NCI-H748 (cell line): ENCODE measurements at regions not wholly inside any gene's neighbourhood (a gene's known extent, or its start where the extent isn't known, plus 50 kb on each side); places are given as distances from the start of the nearest gene placed in this dataset.
A peak's percentile ranks its signal among the peaks of the same experiment; 100 is the strongest.
"Not testable (repeated sequence)": the region's sequence is repeated elsewhere in the genome, so short reads cannot be mapped to it uniquely, and the experiment has no call there.

ENCODE experiments used
- DNase-seq: peaks from one replicate; lab custom pipeline; 2025; ENCODE audit not compliant: unreplicated experiment; lab: John Stamatoyannopoulos, UW

DNA sequence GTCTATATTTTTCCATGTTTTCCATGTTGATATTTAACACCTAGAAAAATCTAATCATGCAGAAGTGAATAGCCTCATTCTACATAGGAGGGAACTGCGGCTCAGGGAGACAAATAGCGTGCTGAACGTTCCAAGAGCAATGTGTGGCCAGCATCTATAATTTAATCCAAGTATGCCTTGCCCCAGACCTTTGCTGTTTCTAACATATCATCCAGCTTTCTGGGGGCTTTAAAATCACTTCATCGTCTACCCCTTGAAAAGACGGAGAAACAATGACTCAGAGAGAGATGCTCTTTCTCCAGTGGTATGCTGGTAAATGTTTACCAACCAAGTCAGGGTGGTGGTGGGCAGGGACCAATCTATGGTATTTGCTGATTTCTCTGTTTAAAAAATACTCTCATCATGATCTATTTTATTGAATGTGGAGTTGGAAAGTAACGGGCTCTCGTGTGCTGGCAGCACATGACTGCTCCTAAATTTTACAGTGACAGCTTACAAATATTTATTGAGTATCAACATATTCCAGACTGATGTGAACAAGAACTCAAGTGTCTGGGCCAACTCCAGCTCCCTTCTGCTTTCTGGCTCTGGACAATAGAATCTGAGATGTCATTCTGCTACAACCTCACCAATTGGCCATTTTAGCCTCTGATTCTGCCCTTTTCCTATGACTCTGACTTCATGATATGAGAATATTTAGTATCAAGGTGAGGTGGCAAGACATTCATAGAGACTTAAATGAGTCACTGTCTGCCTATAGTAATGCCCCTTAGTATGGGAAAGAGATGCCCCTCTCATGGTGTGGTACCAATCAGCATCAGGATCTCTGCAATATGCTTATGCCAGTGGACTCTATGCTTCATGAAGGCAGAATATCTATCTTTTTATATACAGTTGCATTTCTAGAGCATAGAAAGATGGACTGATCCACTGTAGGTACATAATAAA is 407.4 kb upstream of the TNC start:
- no peak for DNase-seq

GRCh38 chr9:115531410-115532125 is 413.6 kb upstream of the TNC start:
- no peak for DNase-seq

- DNase-seq = no peak
Observed at GRCh38 chr9:115533511-115533910, 415.6 kb upstream of the TNC start.

DNA sequence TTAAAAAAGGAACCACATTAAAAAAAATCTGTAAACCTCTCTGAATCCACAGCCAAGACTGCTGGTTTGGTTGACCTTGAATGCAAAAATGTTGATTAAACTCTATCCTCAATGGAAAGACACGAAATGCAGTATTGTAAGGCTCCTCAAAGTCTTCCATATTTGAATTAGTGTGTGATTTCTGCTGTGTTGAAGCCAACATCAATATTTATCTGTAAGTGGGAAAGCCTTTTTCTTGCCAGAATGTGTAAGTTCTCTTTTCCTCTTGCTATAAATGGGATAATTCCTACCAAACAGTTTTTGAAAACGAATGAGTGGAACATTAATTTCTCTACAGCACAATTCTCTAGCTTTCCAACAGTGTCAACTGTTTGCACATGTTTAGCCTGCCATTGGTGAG is 422.1 kb upstream of the TNC start:
- DNase-seq = no peak

DNA sequence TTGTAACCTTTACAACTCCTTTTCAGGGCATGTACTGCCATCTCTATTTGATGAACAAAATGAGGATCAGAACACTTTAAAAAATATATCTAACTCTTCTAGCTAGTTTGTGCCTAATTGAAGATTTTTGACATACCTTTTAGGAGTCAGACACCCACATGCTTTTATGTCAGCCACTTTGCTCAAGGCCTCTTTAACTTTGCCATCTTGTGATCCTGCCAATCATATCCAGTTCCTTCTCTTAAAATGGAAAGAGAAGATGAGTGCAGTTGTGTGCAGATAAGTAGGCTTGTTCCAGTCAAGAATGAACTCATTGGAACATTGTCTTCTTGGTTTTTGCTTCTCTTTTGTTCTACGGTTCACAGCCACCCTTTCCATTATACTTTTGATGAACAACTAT is 425.6 kb upstream of the TNC start:
- DNase-seq = no peak

DNA sequence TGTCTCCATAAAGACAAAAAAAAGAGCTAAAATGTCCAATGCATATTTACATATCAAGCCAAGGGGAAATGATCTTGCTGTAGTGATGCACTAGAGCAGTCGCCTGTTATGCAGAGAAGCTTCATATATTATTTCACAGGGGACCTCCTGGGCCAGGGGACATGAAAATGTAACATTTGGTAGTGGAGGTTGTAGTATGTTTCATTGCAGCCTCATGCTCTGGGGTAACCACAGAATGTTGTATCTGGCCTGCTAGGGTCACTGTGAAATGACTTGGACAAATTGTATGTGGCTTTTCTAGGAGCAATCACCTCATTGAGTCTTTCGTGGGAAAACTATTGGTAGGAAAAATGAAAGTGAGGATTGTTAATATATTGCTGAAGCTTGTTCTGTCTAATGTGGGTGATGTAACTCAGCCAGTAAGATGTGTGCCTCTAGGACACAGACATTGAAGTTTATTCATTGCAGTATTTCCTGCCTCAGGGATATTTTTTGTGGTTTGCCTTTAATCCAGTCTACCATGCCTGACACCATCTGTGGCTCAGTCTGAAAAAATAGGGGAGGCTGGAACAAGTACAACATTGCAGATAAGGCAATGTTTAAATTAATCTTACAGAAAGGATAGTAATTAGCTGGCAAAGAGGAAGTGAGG is 430.8 kb upstream of the TNC start:
- DNase-seq = no peak

GRCh38 chr9:115551396-115551795 is 433.4 kb upstream of the TNC start:
- no peak for DNase-seq

DNA sequence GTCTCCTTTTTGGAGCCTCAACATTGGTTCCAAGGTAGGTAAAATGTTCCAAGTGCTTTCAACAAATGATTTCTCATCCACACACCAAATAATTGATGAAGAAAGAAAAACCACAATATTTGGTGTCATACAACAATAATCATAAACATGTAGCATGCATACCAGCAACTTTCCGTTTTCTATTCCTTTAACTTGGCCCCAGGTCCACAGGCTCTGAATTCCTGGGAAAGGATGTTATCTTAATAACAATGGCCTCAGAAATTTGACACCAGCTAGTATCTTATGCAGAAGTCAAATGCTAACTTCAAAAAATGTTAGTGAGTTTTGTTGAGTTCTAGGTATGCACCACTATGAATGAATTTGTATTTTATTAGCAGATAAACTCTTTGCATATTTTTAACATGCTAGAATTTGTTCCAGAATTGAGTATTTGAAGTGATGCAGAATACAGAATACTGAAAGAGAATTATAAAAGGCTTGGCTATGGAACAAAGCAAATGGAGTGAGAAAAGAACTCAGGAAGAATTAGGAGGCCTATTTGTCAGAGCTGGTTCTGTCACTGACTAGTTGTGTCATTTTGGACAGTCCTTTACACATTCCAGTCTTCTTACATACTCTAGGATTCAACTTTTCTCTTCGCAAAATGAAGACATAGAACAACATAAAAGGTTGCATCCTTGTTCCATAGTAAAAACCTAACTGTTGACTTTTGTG is 435.3 kb upstream of the TNC start:
- DNase-seq = no peak

DNA sequence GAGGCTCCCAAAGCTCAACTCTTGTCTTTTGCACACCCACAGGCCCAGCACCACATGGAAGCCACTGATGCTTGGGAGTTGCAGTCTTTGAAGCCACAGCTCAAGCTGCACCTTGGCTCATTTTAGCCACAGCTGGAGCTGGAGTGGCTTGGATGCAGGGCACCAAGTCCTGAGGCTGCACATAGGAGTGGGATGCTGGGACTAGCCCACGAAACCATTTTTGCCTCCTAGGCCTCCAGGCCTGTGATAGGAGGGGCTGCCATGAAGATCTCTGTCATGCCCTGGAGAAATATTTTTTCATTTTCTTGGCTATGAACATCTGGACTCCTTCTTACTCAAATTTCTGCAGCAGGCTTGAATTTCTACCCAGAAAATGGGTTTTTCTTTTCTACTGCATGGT is 438.5 kb upstream of the TNC start:
- DNase-seq = no peak

DNA sequence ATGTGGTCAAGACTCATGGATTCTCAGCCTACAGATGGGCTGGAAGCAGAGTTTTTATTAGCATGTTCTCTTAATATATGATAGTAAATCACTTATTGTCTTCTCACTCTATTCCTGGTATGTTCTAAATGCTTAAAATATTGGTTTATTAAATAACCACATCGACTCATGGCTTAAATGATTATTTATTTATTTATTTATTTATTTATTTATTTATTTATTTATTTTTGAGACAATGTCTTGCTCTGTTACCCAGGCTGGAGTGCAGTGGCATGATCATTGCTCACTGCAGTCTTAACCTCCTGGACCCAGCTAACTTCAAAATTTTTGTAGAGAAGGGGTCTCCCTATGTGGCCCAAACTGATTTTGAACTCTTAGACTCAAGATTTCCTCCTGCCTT is 457.2 kb upstream of the TNC start:
- DNase-seq = no peak

GRCh38 chr9:115585458-115585857 is 467.5 kb upstream of the TNC start:
- DNase-seq = not testable (repeated sequence)

DNA sequence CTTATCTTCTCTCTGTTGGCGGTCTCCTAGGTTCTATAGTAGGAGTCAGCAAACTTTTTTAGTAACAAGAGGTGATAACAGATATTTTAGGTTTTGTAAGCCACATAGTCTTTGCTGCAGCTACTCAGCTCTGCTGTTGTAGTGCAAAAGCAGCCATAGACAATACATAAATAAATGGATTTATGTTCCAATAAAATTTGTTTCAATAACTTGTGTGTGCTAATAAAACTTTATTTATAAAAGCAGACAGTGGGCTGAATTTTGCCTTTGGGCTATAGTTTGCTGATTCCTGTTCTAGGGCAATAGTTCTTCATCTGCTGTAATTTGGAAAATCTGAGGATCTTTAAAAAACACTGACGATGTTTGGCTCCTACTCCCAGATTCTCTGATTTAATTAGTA is 469.4 kb upstream of the TNC start:
- DNase-seq = no peak

- DNase-seq = no peak
Observed at GRCh38 chr9:115590011-115590410, 472.1 kb upstream of the TNC start.

DNA sequence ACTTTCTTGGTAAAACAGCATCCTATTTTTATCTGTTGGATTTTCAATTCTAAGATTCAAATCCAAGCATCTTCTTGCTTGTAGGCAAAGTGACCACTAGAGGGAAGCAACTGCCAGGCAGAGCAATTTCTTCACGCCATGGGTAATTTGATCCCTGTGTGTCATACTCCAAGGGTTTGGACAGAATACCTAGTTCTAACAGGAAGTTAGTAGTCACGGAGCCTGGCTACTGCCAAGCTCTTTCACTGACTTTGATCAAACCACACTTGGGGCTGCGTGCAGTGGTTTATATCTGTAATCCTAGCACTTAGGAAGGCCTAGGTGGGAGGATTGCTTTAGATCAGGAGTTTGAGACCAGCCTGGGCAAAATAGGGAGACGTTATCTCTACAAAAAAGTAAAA is 473.6 kb upstream of the TNC start:
- peak; percentile 93 for DNase-seq

GRCh38 chr9:115593587-115594091 is 475.7 kb upstream of the TNC start:
- DNase-seq = peak; percentile 52

GRCh38 chr9:115594557-115594956 is 476.6 kb upstream of the TNC start:
- no peak for DNase-seq

DNA sequence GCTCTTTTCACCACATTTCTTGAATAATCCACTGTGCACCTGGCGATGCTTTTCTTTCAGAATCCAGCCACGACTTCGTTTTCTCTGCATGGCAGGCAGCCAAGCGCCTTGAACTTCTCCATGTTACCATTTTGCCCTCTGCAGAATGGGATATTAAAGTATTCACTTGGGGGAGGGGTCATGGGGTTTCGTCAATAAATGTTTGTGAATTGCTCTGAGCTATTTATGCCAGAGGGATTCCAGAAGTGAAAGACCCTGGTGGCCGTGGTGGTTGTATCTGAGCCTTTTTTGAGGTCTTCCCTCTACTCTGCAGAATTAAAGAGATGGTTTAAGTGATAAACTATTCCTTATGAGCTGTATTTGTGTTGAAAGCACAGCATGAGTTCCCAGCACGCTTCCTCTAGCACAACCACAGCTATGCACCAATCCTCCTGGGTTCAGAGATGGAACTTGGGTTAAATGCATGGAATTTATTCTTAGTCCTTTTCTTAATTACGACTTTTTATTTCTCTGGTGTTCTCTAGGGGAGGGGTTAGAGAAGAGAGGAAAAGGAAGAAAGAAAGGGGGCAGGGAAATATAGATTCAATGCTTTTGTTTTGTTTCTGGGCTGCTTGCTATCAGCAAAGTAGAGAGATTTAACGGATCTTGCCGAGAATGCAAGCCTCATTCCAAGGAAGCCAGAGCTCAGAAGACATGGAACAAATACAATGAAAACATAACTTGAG is 478.2 kb upstream of the TNC start:
- DNase-seq = peak; percentile 20

DNA sequence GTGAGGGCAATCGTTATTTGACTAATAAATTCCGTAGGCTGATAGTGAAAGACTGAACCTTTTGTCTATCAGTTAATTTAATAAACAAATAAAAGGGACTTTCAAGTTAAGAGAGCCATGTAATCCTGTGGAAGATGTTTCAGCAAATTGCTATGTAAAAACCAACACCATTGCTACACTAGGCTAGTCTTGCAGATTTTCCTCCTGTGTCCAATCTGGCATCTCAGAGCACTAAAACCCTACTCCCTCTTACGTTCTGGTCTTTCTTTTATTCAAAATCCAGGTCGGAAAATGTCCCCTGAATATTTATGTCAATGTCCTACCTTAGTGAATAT is 478.8 kb upstream of the TNC start:
- DNase-seq = no peak

DNA sequence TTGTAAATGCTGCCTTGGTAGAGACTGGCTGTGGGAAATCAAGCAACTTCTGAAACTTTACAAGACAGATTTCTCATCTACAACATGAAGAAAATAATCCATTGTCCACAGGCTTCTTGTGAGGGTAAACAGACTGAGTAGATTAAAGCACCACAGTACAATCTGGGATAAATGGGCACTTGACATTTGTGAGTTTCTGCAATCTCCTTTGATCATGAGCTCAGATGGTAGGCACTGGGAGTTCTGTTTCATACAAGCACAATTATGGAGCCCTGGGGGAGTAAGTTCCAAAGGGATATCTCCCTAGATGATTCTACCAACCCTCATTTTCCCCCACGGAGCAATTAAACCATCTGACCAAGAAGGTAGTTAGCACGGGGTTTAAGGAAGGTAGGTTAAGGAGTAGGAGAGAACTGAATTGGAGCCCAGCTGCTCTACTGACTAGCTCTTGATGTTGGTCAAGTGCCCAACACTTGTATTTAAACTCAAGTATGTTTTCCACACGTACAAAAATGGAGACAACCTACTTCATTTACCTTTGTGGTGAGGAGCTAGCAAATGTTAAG is 479.5 kb upstream of the TNC start:
- DNase-seq = no peak

DNA sequence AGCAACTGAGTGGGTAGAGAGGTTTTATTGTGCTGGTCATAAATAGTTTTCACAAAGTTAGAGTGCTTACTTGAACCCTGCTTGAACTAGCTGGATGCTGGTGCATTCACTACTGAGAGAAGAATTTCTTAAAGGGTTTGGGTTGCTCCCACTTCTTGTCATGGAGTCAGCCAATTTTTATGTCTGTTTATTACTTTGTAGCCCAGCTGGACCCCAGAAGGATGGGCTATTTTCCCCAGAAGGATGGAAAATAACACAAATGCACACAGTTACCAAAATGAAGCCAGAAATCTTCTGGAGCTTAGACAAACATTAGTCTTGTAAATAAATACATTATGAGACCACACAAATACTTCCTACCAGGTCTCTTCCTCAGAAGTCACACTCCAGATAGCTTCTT is 480.8 kb upstream of the TNC start:
- DNase-seq = no peak
